ENCODE measurements at regions not wholly inside any gene's neighbourhood (a gene's known extent, or its start where the extent isn't known, plus 50 kb on each side); places are given as distances from the start of the nearest gene placed in this dataset.

DNA sequence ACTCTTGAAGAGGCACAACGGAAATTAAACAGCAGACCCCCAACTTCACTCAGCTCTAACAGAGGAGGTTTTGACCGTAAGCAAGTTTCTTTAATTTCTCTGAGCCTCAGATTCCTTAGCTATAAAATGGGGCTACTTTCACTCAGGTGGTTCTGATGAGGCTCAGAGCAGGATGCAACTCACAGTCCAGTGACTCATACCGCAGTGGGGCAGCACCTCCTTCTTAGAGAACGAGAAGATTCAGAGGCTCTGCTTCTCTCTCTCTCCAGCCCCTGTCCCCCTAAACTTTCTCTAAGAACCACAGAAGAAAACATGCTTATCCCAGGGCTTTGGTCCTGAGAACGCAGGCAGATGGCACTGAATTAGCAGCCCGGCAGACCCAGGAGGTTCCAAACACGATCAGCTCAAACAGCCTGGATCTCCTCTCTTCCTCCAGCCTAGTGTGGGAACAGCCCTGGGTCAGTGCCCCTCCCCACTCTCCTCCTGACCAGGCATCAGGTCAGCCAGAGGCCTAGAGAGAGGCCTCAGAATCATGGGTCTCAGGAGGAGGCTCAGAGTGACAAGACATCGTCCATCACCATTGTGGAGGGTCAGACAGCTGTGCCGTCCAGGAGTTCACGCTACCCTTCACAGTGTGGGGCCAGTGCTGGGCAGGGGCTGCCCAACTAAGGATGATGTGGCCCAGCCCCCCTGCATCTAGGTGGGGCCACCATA lies 433.0 kb downstream of the PTPRU start:
- TF ChIP-seq, protein P1, sequence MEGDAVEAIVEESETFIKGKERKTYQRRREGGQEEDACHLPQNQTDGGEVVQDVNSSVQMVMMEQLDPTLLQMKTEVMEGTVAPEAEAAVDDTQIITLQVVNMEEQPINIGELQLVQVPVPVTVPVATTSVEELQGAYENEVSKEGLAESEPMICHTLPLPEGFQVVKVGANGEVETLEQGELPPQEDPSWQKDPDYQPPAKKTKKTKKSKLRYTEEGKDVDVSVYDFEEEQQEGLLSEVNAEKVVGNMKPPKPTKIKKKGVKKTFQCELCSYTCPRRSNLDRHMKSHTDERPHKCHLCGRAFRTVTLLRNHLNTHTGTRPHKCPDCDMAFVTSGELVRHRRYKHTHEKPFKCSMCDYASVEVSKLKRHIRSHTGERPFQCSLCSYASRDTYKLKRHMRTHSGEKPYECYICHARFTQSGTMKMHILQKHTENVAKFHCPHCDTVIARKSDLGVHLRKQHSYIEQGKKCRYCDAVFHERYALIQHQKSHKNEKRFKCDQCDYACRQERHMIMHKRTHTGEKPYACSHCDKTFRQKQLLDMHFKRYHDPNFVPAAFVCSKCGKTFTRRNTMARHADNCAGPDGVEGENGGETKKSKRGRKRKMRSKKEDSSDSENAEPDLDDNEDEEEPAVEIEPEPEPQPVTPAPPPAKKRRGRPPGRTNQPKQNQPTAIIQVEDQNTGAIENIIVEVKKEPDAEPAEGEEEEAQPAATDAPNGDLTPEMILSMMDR (IDR thresholded peaks at IDR 0.05; ENCODE audit: low read depth, low read length, missing control alignments) = no peak
- DNase-seq (ENCODE audit: low read depth) = no peak
- H3K4me3 ChIP-seq (ENCODE audit: low read depth, low read length) = no peak overlapping the region

DNA sequence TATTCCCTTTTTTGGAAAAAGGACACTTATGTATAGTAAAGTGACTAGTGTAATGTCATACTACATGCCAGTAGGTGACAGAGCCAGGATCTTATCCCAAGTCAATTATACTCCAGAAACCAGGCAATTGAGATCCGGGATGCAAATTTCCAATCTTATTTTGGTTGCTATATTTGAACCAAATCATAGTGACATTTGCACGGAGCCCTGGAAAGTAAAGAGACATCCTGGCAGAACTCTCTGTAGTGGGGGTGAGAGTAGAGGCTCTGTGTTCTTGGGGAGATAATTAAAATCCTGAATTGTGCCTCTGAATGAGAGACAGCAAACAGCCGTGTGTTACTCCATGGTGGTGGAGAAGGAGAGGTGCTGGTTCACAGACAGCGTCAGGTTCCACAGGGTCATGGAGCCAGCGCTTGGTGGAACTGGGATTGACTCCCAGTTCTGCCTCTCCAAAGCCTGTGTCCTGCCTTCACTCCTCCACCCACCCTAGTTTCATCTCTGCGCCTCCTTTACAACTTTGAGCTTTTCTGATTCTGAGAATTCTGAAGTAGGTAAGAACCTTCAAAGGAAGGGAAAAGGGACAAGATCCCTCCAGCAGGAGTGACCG lies 432.3 kb downstream of the PTPRU start:
- no peak overlapping the region for H3K4me3 ChIP-seq (ENCODE audit: low read depth, low read length)
- DNase-seq (ENCODE audit: low read depth) = no peak
- TF ChIP-seq, protein P1 (IDR thresholded peaks at IDR 0.05; ENCODE audit: low read depth, low read length, missing control alignments) = no peak

DNA sequence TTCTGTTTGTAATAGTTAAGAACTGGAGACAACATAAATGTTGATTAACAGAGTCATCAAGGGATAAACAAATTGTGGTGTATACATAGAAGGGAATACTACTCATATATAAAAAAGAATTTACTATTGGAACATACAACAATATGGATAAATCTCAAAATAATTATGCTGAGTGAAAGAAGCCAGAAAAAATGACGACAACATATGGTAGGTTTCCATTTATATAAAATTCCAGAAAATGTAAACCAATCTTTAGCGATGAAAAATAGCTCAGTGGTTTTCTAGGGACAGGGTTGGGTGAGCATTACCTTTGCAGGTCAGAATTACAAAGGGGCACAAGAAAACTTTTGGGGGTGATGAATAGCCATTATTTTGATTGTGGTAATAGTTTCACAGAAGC lies 431.6 kb downstream of the PTPRU start:
- TF ChIP-seq, protein P1 (IDR thresholded peaks at IDR 0.05; ENCODE audit: low read depth, low read length, missing control alignments) = no peak
- DNase-seq (ENCODE audit: low read depth) = no peak
- no peak overlapping the region for H3K4me3 ChIP-seq (ENCODE audit: low read depth, low read length)

DNA sequence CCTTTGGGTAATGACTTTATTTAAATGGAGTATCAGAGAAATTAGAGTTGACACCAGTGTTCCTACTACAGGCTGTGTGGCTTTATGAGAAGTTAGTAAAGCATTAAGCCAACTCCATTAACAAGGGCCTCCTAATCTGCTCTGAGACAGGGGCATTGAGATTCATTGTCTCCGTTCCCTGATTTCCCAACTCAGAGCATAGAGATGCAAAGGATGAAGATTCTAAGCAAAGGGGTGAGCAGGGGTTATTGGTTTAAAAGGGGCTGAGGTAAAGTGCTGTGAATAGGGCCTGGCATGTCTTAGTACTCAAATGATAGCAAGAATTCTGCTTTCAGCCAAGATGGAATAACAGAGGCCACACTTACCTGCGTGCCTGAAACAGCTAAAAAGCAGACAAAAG lies 428.4 kb downstream of the PTPRU start:
- H3K4me3 ChIP-seq (ENCODE audit: low read depth, low read length) = no peak overlapping the region
- TF ChIP-seq, protein P1 (IDR thresholded peaks at IDR 0.05; ENCODE audit: low read depth, low read length, missing control alignments) = no peak
- no peak for DNase-seq (ENCODE audit: low read depth)

DNA sequence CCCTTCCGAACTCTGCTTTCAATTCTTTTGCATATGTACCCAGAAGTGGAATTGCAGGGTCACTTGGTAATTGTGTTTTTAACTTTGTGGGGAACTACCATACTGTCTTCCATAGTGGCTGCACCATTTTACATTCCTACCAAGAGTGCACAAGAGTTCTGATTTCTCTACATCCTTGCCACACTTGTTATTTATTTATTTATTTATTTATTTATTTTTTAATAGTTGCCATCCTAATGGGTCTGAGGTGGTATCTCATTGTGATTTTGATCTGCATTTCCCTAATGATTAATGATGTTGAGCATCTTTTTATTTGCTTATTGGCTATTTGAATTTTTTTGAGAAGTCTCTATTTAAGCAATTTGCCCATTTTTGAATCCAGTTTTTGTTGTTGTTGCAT lies 422.4 kb downstream of the PTPRU start:
- no peak for DNase-seq (ENCODE audit: low read depth)
- H3K4me3 ChIP-seq (ENCODE audit: low read depth, low read length) = no peak overlapping the region
- TF ChIP-seq, protein P1 (IDR thresholded peaks at IDR 0.05; ENCODE audit: low read depth, low read length, missing control alignments) = no peak

DNA sequence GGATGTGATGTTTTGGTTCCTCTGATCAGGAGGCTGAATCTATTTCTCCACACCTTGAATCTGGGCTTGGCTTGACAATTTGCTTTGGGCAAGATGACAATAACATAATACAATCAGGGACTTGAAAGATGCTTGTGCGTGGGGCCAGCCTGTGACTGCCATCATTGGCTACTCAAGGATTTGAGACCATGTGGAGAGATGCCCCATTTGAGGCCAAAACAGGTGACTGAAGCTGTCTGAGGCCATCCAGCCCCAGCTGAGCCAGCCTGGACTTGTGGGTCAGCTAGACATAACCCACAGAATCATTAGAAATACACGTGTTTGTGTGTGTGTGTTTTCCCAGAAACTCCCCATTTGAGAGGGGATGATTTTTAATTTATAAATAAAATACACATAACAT lies 421.5 kb downstream of the PTPRU start:
- no peak for DNase-seq (ENCODE audit: low read depth)

More for the DNA sequence above, 421.5 kb downstream of the PTPRU start:
- TF ChIP-seq, protein P1 (IDR thresholded peaks at IDR 0.05; ENCODE audit: low read depth, low read length, missing control alignments) = no peak
- H3K4me3 ChIP-seq (ENCODE audit: low read depth, low read length) = no peak overlapping the region
